Middle frontal gyrus (tissue), 1 donor: ENCODE measurements at regions not wholly inside any gene's neighbourhood (a gene's known extent, or its start where the extent isn't known, plus 50 kb on each side); places are given as distances from the start of the nearest gene placed in this dataset.
"Not testable (repeated sequence)": the region's sequence is repeated elsewhere in the genome, so short reads cannot be mapped to it uniquely, and the experiment has no call there.

Experiments
- DNase-seq: peaks from one replicate; pipeline ENCODE4 v3.0.0-alpha.2; 2015; ENCODE audit warnings: low spot score; ENCODE audit errors: extremely low spot score

DNA sequence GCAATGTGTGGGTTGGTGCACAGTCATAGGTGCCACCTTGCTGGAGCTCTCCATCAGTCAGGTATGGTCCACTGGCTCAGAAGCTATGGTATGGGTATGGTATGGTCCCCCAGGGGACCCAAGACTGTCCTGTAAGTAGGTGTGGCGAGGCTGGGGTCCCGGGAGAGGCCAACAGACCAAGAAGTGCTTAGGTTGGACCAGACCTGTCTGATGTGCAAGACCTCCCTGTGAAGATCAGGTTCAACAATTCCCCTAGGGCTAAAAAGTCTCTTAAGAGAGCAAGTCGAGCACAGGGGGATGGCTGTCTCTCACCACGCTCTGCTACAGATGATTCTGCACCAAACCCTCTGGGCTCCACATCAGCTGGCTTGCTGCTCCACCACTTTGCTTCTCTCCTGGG, 1145.0 kb downstream of the RPA4 start:
- no peak for DNase-seq

- DNase-seq, result no peak
Observed at GRCh38 chrX:98029861-98030260, 1146.2 kb downstream of the RPA4 start.

DNA sequence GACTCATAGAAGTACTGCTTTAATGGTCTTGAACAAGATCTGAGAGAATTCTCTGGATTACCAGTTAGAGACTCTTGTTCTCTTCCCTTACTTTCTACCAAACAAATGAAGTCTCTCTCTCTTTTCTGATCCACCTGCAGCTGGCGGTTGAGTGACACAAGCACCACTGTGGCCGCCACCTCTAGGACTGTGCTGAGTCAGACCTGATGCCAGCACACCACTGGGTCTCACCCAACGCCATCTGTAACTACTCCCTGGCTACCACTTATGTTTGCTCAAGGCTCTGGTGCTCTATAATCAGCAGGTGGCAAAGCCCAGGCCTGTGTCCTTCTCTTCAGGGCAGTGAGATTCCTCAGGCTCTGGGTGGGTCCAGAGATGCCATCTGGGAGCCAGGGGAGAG, 1173.5 kb downstream of the RPA4 start:
- no peak for DNase-seq

DNA sequence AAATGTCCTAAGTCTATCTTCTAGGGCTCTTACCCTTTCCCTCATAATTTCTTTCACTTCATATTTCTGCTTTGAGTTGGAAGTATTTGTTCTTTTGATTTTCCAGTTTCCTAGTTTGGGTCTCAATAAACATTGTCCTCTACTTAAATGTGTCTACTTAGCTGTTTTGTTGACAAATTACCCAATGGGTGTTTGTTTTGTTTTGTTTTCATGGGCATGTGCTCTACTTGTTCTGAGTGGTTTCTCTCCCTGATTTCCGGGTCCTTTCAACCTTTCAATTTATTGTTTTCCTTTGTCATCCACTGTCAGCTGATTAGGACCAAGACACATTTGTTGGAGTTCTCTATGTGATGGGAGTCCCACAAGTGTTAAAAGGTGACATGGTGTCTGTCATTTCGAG, 1181.4 kb downstream of the RPA4 start:
- no peak for DNase-seq

DNA sequence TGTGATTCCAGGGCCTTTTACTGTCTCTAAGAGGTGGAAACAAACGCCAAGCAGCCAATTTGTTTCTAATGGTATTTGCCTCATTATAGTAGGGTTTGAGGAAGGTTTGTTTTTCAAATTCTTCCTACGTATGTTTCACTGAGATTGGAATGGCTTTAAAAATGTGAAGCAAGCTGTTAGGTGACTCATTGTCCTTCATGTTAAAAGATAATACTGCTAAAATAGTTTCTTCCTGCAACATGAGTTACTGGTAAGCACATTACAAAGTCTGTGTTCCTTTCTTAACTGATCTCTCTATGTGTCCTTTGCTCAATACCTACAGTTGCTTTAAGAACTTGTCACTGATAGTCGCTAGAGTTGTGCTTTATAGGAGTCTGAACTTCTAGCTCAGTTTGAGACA, 1183.9 kb downstream of the RPA4 start:
- DNase-seq, result no peak

DNA sequence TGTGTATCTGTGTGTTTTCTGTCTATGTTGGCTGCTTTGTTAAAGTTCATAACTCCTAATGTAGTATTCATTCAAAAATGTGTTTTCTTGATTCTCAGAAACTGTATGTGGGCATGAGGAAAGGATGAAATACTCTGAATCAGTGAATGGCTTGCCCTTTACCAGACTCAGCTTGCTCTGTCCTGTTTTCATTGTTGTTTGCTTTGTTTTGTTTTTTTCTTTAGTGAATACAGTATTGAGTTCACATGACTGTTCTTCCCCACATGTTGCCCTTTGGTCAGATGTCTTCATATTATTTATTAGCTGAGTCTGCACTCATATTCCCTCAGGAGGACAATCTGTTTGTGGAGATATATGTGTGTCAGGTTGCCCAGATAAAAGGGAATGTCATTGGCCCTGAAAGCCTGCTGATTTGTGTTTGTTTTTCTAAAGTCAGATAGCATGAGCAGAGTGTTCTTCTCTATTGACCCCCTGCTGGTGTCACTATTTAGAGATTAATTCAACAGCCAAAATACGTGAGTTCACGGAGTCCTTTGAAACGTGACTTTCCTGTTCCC, 1184.4 kb downstream of the RPA4 start:
- DNase-seq, result no peak

- no peak for DNase-seq
Observed at GRCh38 chrX:98071331-98071730, 1187.6 kb downstream of the RPA4 start.

DNA sequence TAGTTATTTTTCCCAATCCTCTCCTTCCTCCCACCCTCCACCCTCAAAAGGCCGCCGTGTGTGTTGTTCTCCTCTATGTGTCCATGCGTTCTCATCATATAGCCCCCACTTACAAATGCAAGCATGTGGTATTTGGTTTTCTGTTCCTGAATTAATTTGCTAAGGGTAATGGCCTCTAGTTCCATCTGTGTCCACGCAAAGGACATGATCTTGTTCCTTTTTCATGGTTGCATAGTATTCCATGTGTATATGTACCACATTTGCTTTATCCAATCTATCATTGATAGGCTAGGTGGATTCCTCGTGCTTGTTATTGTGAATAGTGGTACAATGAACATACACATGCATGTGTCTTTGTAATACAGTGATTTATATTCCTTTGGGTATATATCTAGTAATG, 1193.7 kb downstream of the RPA4 start:
- DNase-seq, result no peak

- DNase-seq, result no peak
Observed at GRCh38 chrX:98111684-98112083, 1228.0 kb downstream of the RPA4 start.

- no peak for DNase-seq
Observed at GRCh38 chrX:98114021-98114420, 1230.3 kb downstream of the RPA4 start.

DNA sequence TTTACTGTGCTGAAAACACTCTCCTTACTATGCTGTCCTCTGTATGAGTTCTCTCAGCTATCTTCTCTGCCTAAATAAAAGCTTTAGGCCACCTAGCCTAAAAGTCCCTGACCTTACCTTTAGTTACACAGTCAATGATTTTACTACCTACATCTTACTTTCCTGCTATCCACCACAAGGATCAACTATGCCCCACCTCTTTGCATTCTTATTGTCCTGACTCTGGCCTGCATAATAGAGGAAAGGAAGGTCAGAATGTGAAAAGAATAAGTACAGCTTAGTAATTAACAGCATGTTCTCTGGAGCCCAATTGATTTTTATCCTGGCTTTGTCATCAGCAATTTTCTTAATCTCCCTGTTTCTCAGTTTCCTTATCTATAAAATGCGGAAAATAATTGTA, 1257.8 kb downstream of the RPA4 start:
- DNase-seq, result no peak

DNA sequence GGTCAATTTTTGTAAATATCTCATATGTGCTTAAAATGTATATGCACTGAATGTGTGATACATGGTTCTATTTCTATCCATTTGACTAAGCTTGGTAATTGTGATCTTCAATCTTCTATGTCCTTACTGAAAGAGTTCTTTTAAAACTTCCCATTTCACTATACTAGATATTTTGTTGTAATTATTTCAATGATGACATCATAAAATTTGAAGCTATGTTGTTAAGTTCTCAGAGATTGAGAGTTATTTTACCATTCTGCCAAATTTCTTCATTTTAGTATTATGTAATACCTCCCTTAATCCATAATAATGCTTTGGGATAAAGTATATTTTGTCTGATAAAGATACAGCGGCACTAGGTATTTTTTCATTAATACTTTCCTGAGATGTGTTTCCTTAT, 1307.3 kb downstream of the RPA4 start:
- no peak for DNase-seq

- no peak for DNase-seq
Observed at GRCh38 chrX:98194036-98194435, 1310.3 kb downstream of the RPA4 start.

DNA sequence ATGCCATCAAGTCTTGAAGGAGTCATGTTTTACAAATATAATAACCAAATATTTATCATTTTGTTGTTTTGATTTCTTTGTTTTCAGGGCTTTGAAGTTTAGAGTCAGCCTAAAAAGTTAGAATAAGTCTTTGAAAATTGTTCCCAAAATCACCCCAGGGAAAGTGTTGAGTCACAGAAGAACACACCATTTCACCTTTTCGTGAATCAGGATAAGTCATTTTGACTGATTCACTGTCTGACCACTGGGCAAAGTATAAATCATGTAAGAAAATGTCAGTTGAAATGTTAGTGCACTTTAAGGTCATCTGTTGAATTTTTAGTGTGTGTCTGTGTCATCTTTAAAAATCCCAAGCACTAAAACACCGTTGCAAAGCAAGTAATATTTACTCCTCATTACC, 1320.1 kb downstream of the RPA4 start:
- DNase-seq, result no peak

- DNase-seq, result no peak
Observed at GRCh38 chrX:98207947-98208346, 1324.2 kb downstream of the RPA4 start.

DNA sequence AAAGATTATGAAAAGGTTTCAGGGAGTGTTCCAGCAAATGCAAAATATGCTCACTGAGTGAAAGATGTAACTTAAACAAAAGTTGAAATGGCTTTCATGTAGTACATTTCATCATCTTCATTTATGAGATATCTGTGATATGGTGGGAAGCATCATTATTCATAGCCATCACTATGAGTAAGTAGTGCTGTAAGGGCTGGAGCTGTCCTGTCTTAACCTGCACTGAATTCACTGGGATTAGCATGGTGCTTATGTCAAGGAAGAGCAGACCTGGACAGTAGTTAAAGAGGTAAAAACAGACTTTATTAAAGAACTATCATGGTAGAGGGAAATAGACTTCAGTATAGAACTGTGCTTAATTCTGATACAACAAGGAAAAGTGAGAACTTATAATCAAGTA, 1347.3 kb downstream of the RPA4 start:
- DNase-seq, result no peak

- not testable (repeated sequence) for DNase-seq
Observed at GRCh38 chrX:98240061-98240460, 1356.4 kb downstream of the RPA4 start.

GRCh38 chrX:98263135-98263534, 1379.4 kb downstream of the RPA4 start:
- DNase-seq, result no peak

DNA sequence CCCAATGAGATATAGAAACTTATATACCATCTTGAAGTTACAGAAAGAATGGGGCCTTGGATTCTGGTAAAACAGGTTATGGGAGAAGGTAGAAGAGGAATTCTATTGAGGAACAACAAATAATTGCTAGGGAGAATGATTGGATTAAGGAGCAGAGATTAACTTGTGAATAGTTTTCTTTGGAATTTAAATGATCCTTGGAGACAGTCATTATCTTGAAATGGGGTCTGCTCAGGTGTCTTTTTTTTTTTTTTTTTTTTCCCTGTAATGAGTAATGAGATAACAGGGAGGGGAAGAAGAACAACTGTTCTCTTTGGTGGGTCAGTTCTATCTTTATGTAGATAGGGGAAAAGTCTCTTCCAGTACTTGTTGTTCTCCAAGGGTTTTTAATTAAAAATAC, 1406.0 kb downstream of the RPA4 start:
- DNase-seq, result no peak

DNA sequence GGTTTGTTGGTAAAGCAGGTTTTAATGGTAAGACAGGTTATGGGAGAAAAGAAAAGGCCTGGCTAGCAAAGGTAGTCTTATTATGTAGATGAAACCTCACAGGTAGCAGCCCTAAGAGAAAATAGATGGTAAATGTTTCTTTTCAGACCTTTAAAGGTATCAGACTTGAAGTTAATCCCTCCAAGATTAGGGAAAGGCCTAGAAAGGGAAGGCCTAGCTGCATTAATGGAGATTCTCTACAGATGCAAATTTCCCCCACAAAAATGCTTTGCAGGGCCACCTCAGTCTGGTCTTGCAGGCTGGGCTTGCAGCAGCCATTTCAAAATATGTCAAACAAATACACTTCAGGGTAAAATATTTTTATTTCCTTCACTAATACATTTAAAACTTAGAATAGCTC, 1410.6 kb downstream of the RPA4 start:
- DNase-seq, result no peak

DNA sequence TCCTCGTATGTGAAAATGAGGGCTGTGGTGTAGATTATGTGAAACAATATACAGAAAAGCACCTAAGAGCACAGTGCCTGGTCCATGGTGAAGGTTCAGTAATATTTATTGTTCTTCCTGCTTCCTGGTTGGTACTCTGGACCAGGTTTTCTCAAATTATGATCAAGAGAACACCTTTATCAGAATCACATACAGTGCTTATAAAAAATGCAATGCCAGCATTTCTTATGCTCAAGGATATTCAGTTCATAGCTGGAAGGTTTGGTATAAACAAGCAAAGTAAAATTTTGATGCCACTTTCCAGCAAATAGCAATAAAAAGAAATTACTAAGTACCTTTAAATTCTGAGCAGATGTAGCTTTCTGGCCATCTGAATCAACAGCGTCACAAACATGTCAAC, 1412.4 kb downstream of the RPA4 start:
- no peak for DNase-seq

- DNase-seq, result no peak
Observed at GRCh38 chrX:98299785-98300184, 1416.1 kb downstream of the RPA4 start.

- DNase-seq, result not testable (repeated sequence)
Observed at GRCh38 chrX:98300536-98300935, 1416.8 kb downstream of the RPA4 start.

DNA sequence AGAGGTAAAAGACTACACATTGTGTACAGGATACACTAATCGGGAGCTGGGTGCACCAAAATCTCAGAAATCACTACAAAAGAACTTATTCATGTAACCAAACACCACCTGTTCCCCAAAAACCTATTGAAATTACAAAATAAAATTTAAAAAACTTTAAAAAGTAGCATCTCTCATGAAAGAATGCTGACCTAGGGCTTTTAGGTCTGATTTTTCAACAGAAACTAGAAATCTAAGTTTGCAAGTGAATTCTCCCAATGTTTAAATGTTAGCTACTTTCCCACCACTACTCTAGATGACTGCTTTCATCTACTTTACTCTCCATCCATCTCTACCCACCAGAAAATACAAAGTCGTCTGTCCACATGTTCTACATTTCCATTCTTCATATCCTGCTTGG, 1447.7 kb downstream of the RPA4 start:
- no peak for DNase-seq
